HepG2 (cell line): ENCODE measurements at regions not wholly inside any gene's neighbourhood (a gene's known extent, or its start where the extent isn't known, plus 50 kb on each side); places are given as distances from the start of the nearest gene placed in this dataset.

Experiments
- ATAC-seq: fragments of 200-7000 bp; cut with Tn5 transposase; 3 replicates; pipeline ENCODE4 v1.9.1; 2020; ENCODE audit warnings: mild to moderate bottlenecking, moderate library complexity
- BruUV-seq: library from RNA; stranded (reverse); fragments of 400-500 nt; replicated peaks from 2 replicates; lab custom pipeline; 2021; lab: Mats Ljungman, UMichigan
- CTCF ChIA-PET: fragments of 300-600 bp; formaldehyde crosslinking; extraction: SDS; loops from one replicate; lab custom pipeline; 2021; ENCODE audit warnings: low total read pairs, inconsistent platforms, low intra/inter-chr PET ratio; lab: Yijun Ruan, JAX
- POLR2A ChIA-PET: fragments of 350-600 bp; sonication (Branson Sonifier 250); formaldehyde crosslinking; loops from one replicate; lab custom pipeline; 2020; ENCODE audit warnings: antibody characterized with exemption, inconsistent platforms; lab: Yijun Ruan, JAX
- DNase-seq: peaks from one replicate; pipeline ENCODE4 v3.0.0-alpha.2; 2015; ENCODE audit warnings: low spot score
- FAIRE-seq: peaks from 3 replicates; lab custom pipeline; 2011; peaks lifted over from hg19 to GRCh38; lab: Jason Lieb, UNC
- H2AFZ ChIP-seq: one replicate; pipeline ENCODE4 v1.6.1; 2011; ENCODE audit warnings: low read length, inconsistent platforms
- H3K27ac ChIP-seq: fragments of 300-600 bp; 3 replicates; pipeline ENCODE4 v1.8.0; 2011; ENCODE audit warnings: mixed run types, mild to moderate bottlenecking, mixed read lengths, low read length, inconsistent platforms; ENCODE audit not compliant: insufficient read depth; ENCODE audit errors: extremely low read length
- H3K27me3 ChIP-seq, 2 experiments: fragments of 200-600 bp in 1 of 2; 2 replicates in 1 of 2; 3 replicates in 1 of 2; pipeline versions ENCODE4 v1.6.0 to v1.8.0; 2011; ENCODE audit warnings: low read length in 2 of 2, mild to moderate bottlenecking in 2 of 2, moderate library complexity in 2 of 2, inconsistent platforms in 1 of 2; ENCODE audit not compliant: insufficient read depth in 2 of 2, control insufficient read depth in 1 of 2
- H3K36me3 ChIP-seq, 2 experiments: fragments of 200-600 bp in 1 of 2; replicated peaks in 1 of 2; 2 replicates in 1 of 2; 3 replicates in 1 of 2; pipeline versions ENCODE4 v1.5.1 to v1.8.0; 2011; ENCODE audit warnings: low read length in 2 of 2, inconsistent platforms in 1 of 2; ENCODE audit not compliant: insufficient read depth in 2 of 2, control insufficient read depth in 1 of 2
- H3K4me1 ChIP-seq: 2 replicates; pipeline ENCODE4 v1.5.1; 2012; ENCODE audit warnings: low read length, inconsistent platforms; ENCODE audit not compliant: insufficient read depth
- H3K4me2 ChIP-seq: 2 replicates; pipeline ENCODE4 v1.6.0; 2011; ENCODE audit warnings: low read depth, low read length, inconsistent platforms
- H3K4me3 ChIP-seq, 3 experiments: fragments of 200-600 bp in 1 of 3; sonication (generic), shearing (Covaris generic) in 1 of 3; replicated peaks in 1 of 3; 2 replicates each; pipeline ENCODE4 v1.5.1; 2011 to 2016; ENCODE audit warnings: low read length in 3 of 3, inconsistent platforms in 2 of 3, low read depth in 2 of 3, mild to moderate bottlenecking in 2 of 3, control low read depth in 1 of 3, mixed read lengths in 1 of 3; ENCODE audit not compliant: insufficient read depth in 1 of 3
- H3K79me2 ChIP-seq: one replicate; pipeline ENCODE4 v1.6.1; 2011; ENCODE audit warnings: low read length, inconsistent platforms; ENCODE audit not compliant: insufficient read depth
- H3K9ac ChIP-seq: 2 replicates; pipeline ENCODE4 v1.6.0; 2011; ENCODE audit warnings: mild to moderate bottlenecking, low read depth, low read length, inconsistent platforms; ENCODE audit not compliant: insufficient read depth
- H3K9me3 ChIP-seq: 2 replicates; pipeline ENCODE4 v1.5.1; 2012; ENCODE audit warnings: mild to moderate bottlenecking, low read length
- H4K20me1 ChIP-seq: 2 replicates; pipeline ENCODE4 v1.6.0; 2011; ENCODE audit warnings: inconsistent platforms, mild to moderate bottlenecking, low read length, moderate library complexity; ENCODE audit not compliant: insufficient read depth
- HNF4G ChIP-seq, 2 experiments: sonication (generic) in 1 of 2; formaldehyde crosslinking in 1 of 2; IDR thresholded peaks; 2 replicates each; pipeline versions ENCODE4 v1.4.0 to v1.6.1; 2011 to 2020; ENCODE audit warnings: borderline replicate concordance in 2 of 2, low read depth in 2 of 2, mild to moderate bottlenecking in 2 of 2, low read length in 1 of 2, missing genetic modification reagents in 1 of 2, moderate library complexity in 1 of 2
- PATZ1 ChIP-seq: sonication (generic); formaldehyde crosslinking; IDR thresholded peaks from 2 replicates; pipeline ENCODE4 v1.4.0; 2020; ENCODE audit warnings: missing genetic modification reagents
- PHB2 ChIP-seq: fragments of 450-650 bp; IDR thresholded peaks from 2 replicates; pipeline ENCODE4 v1.6.1; 2018; ENCODE audit not compliant: partially characterized antibody
- RFX5 ChIP-seq: IDR thresholded peaks from 2 replicates; pipeline ENCODE4 v1.6.1; 2011; ENCODE audit warnings: low read depth, low read length, improper control_type of control experiment
- SALL2 ChIP-seq: sonication (generic); formaldehyde crosslinking; IDR thresholded peaks from 2 replicates; pipeline ENCODE4 v1.8.1; 2023; ENCODE audit warnings: mild to moderate bottlenecking, missing genetic modification reagents, inconsistent platforms
- XRCC5 ChIP-seq: fragments of 200-400 bp; formaldehyde crosslinking; optimal IDR thresholded peaks from 2 replicates; pipeline ENCODE3; 2017; ENCODE audit warnings: mild to moderate bottlenecking, low read length
- ZBTB7A ChIP-seq: sonication (generic); formaldehyde crosslinking; IDR thresholded peaks from 2 replicates; pipeline ENCODE4 v1.8.0; 2022; ENCODE audit warnings: mild to moderate bottlenecking, missing genetic modification reagents
- ZNF775 ChIP-seq: sonication (generic); formaldehyde crosslinking; IDR thresholded peaks from 2 replicates; pipeline ENCODE4 v1.4.0; 2020; ENCODE audit warnings: missing genetic modification reagents, mild to moderate bottlenecking, moderate library complexity, borderline replicate concordance
- WGBS: methylation state at CpG from one replicate; pipeline ENCODE4 v1.1.6; 2017; ENCODE audit warnings: low lambda C conversion rate; 5-methylcytosine and 5-hydroxymethylcytosine counted together
- in situ Hi-C: cut with HindIII; loops from 2 replicates; pipeline ENCODE4 v1.10.0; 2017; ENCODE audit warnings: low pct_unique_long_range_greater_than_20kb; ENCODE audit not compliant: extremely low pct_ligation_motif_present
- intact Hi-C: fragments of 100-400 bp; cut with micrococcal nuclease; formaldehyde crosslinking; loops from one replicate; pipeline ENCODE4 v1.10.0; 2022; ENCODE audit not compliant: unreplicated experiment

GRCh38 chr2:9703701-9704221 lies 73.0 kb upstream of the YWHAQ start (continued):
- TF ChIP-seq HNF4G (IDR thresholded peaks at IDR 0.05; ENCODE audit: borderline replicate concordance, low read depth, low read length), result peak; percentile 34; the same call in 1 of the 2 replicates
- no peak for TF ChIP-seq HNF4G (CRISPR knock-in tag; IDR thresholded peaks at IDR 0.05; ENCODE audit: borderline replicate concordance, low read depth)
- no peak for TF ChIP-seq ZBTB7A (CRISPR knock-in tag)
- TF ChIP-seq PATZ1 (CRISPR knock-in tag), result peak; percentile 21; the same call in 1 of the 2 replicates
- no peak for TF ChIP-seq ZNF775 (CRISPR knock-in tag)
- TF ChIP-seq XRCC5, result peak; percentile 57

GRCh38 chr2:9704600-9704999 lies 73.8 kb upstream of the YWHAQ start:
- Histone ChIP-seq H3K4me2 (no peak overlapping the region), H2AFZ (no peak overlapping the region), H3K4me1 (peaks cover 42% of the 10 kb centered on the region), H3K27me3 (peaks cover 0 to 7% of the 10 kb centered on the region in 2 experiments; a peak in 3 of 5 replicates), H3K9ac (no peak overlapping the region), H3K4me3 (no peak overlapping the region), H3K36me3 (no peaks in the 10 kb centered on the region), H4K20me1 (no peaks in the 10 kb centered on the region), H3K79me2 (no peaks in the 10 kb centered on the region), H3K27ac (no peak overlapping the region), H3K9me3 (no peaks in the 10 kb centered on the region)
- no TSS peak for BruUV-seq
- ChIA-PET CTCF (no interaction called here), POLR2A (no interaction called here)
- TF ChIP-seq PHB2 (no peak), SALL2 (CRISPR knock-in tag) (no peak), RFX5 (0 out of 2 replicates have a peak, but pooled peaks have one; percentile 20)
- 41% methylated on average over 3 of the region's 3 CpGs for WGBS
- no peak for DNase-seq
- FAIRE-seq, result no peak
- ATAC-seq, result no peak
- intact Hi-C loops, result no loop called here
- in situ Hi-C loops, result no loop called here
